Endothelial cell (in vitro differentiated cells): ENCODE measurements at regions not wholly inside any gene's neighbourhood (a gene's known extent, or its start where the extent isn't known, plus 50 kb on each side); places are given as distances from the start of the nearest gene placed in this dataset.

Source experiments
- DNase-seq: peaks from one replicate; pipeline ENCODE4 v3.0.0; 2021; ENCODE audit warnings: low spot score
- H3K27ac Mint-ChIP-seq: one replicate; pipeline ENCODE4 v1.8.0; 2021; ENCODE audit warnings: mixed read lengths, inconsistent platforms; ENCODE audit not compliant: unreplicated experiment
- H3K27me3 Mint-ChIP-seq: one replicate; pipeline ENCODE4 v1.8.0; 2021; ENCODE audit warnings: mild to moderate bottlenecking, moderate library complexity, mixed read lengths, inconsistent platforms; ENCODE audit not compliant: unreplicated experiment
- H3K36me3 Mint-ChIP-seq: one replicate; pipeline ENCODE4 v1.8.0; 2021; ENCODE audit warnings: mild to moderate bottlenecking, low read depth, mixed read lengths, inconsistent platforms; ENCODE audit not compliant: unreplicated experiment
- H3K4me1 Mint-ChIP-seq: one replicate; pipeline ENCODE4 v1.8.0; 2021; ENCODE audit warnings: mild to moderate bottlenecking, mixed read lengths, inconsistent platforms; ENCODE audit not compliant: unreplicated experiment
- H3K4me3 Mint-ChIP-seq: one replicate; pipeline ENCODE4 v1.8.0; 2021; ENCODE audit warnings: mild to moderate bottlenecking, mixed read lengths, inconsistent platforms; ENCODE audit not compliant: unreplicated experiment
- H3K9me3 Mint-ChIP-seq: one replicate; pipeline ENCODE4 v1.8.0; 2021; ENCODE audit warnings: mixed read lengths, inconsistent platforms; ENCODE audit not compliant: unreplicated experiment
- CTCF ChIP-seq: fragments of 200-600 bp; sonication (generic); IDR thresholded peaks from one replicate; pipeline ENCODE4 v1.5.0; 2021; ENCODE audit warnings: antibody characterized with exemption; ENCODE audit not compliant: unreplicated experiment

- Mint-ChIP-seq H3K36me3 (no peaks in the 10 kb centered on the region), H3K4me3 (no peak overlapping the region), H3K27ac (no peak overlapping the region), H3K4me1 (peaks cover 42% of the 10 kb centered on the region), H3K9me3 (no peaks in the 10 kb centered on the region), H3K27me3 (peaks cover 3% of the 10 kb centered on the region)
- DNase-seq = no peak
- no peak for TF ChIP-seq CTCF
Measured at GRCh38 chr11:95647355-95647754, 142.2 kb downstream of the FAM76B start.

GRCh38 chr11:95641495-95641894, 148.1 kb downstream of the FAM76B start:
- no peaks in the 10 kb centered on the region for H3K4me1 Mint-ChIP-seq
- H3K27me3 Mint-ChIP-seq = no peaks in the 10 kb centered on the region
- H3K4me3 Mint-ChIP-seq = no peak overlapping the region
- no peaks in the 10 kb centered on the region for H3K36me3 Mint-ChIP-seq
- no peaks in the 10 kb centered on the region for H3K9me3 Mint-ChIP-seq
- H3K27ac Mint-ChIP-seq = no peak overlapping the region
- TF ChIP-seq CTCF = no peak
- DNase-seq = no peak

- Mint-ChIP-seq H3K4me3 (no peak overlapping the region), H3K9me3 (no peaks in the 10 kb centered on the region), H3K27me3 (no peaks in the 10 kb centered on the region), H3K36me3 (no peaks in the 10 kb centered on the region), H3K27ac (no peak overlapping the region), H3K4me1 (no peaks in the 10 kb centered on the region)
- DNase-seq = no peak
- TF ChIP-seq CTCF = no peak
Measured at GRCh38 chr11:95638501-95638900, 151.1 kb downstream of the FAM76B start.

GRCh38 chr11:95625164-95625900, 164.2 kb downstream of the FAM76B start:
- TF ChIP-seq CTCF = no peak
- no peak overlapping the region for H3K4me3 Mint-ChIP-seq
- H3K36me3 Mint-ChIP-seq = no peaks in the 10 kb centered on the region
- H3K9me3 Mint-ChIP-seq = no peaks in the 10 kb centered on the region
- no peak overlapping the region for H3K27ac Mint-ChIP-seq
- no peak for DNase-seq
- H3K4me1 Mint-ChIP-seq = no peaks in the 10 kb centered on the region
- no peaks in the 10 kb centered on the region for H3K27me3 Mint-ChIP-seq

- Mint-ChIP-seq H3K36me3 (no peaks in the 10 kb centered on the region), H3K4me1 (no peaks in the 10 kb centered on the region), H3K9me3 (no peaks in the 10 kb centered on the region), H3K27ac (no peak overlapping the region), H3K4me3 (no peak overlapping the region), H3K27me3 (no peaks in the 10 kb centered on the region)
- TF ChIP-seq CTCF = no peak
- DNase-seq = no peak
Measured at GRCh38 chr11:95616256-95616804, 173.3 kb downstream of the FAM76B start.
